ENCODE measurements at regions not wholly inside any gene's neighbourhood (a gene's known extent, or its start where the extent isn't known, plus 50 kb on each side); places are given as distances from the start of the nearest gene placed in this dataset.

DNA sequence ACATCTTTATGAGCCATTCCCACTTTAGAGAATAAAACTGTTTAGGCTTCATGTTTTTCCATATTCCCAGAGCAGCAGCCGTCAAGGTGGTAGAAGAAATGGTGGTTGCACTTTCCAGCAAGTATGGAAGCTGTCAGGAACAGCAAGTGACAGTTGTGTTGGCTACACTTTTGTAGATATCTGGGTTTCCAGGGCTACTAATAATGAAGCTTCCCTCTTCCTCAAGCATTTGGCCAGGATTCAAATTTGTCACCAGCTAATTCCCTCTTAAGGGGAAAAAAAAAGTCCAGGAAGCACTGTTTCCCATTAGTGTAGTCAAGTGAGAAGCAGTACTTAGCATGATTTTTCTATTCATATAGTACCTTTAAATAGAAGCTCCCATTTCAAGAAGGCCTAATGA is 252.8 kb downstream of the IGSF11 start:
- TF ChIP-seq CTCF (conservative IDR thresholded peaks at IDR 0.05; ENCODE audit: low read depth in 2 of 2) (no peak), ZNF331 (CRISPR knock-in tag; IDR thresholded peaks at IDR 0.05; ENCODE audit: low read depth) (no peak), EZH2 (IDR thresholded peaks at IDR 0.05; ENCODE audit: low read depth, unreplicated experiment) (no peak), EZH2phosphoT487 (IDR thresholded peaks at IDR 0.05; ENCODE audit: unreplicated experiment) (no peak), POLR2AphosphoS5 (IDR thresholded peaks at IDR 0.05; ENCODE audit: low read depth) (no peak)

Data from GM23338 (cell line).